Neural crest cell (in vitro differentiated cells): ENCODE measurements at regions not wholly inside any gene's neighbourhood (a gene's known extent, or its start where the extent isn't known, plus 50 kb on each side); places are given as distances from the start of the nearest gene placed in this dataset.

Source experiments
- DNase-seq: peaks from one replicate; pipeline ENCODE4 v3.0.0; 2021; ENCODE audit warnings: low read depth, mixed read lengths, low spot score
- H3K27ac Mint-ChIP-seq: one replicate; pipeline ENCODE4 v1.8.0; 2021; ENCODE audit warnings: mild to moderate bottlenecking, mixed read lengths; ENCODE audit not compliant: unreplicated experiment
- H3K27me3 Mint-ChIP-seq: 2 replicates; pipeline ENCODE4 v1.8.0; 2021; ENCODE audit warnings: low read depth, mild to moderate bottlenecking, mixed read lengths
- H3K36me3 Mint-ChIP-seq: 2 replicates; pipeline ENCODE4 v1.8.0; 2021; ENCODE audit warnings: low read depth, mild to moderate bottlenecking, mixed read lengths
- H3K4me1 Mint-ChIP-seq: 2 replicates; pipeline ENCODE4 v1.8.0; 2021; ENCODE audit warnings: mixed read lengths
- H3K4me3 Mint-ChIP-seq: one replicate; pipeline ENCODE4 v1.8.0; 2021; ENCODE audit warnings: mild to moderate bottlenecking, mixed read lengths
- H3K9me3 Mint-ChIP-seq: 2 replicates; pipeline ENCODE4 v1.8.0; 2021; ENCODE audit warnings: mixed read lengths
- TF ChIP-seq, protein P1 (sequence below): fragments of 200-600 bp; sonication (generic); conservative IDR thresholded peaks from 2 replicates; pipeline ENCODE4 v1.5.0; 2021; ENCODE audit warnings: antibody characterized with exemption, mild to moderate bottlenecking

DNA sequence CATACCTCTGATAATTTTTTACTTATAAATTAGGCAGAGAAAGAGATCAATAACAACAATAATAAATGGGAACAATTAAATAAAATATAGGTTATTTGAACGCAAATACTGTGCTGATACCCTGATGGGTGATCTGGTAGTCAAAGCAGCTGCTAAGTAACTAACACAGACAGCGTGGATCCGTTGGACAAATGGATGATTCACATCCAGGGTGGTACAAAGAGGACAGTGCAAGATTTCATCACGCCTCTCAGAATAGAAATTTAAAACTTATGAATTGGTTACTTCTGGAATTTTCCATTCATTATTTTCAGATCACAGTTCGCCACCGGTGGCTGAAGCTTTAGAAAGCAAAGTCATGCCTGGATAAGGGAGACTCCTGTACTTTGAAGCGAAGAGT lies 1066.0 kb upstream of the ADGRL3 start:
- H3K4me3 Mint-ChIP-seq, result no peak overlapping the region
- TF ChIP-seq, protein P1, sequence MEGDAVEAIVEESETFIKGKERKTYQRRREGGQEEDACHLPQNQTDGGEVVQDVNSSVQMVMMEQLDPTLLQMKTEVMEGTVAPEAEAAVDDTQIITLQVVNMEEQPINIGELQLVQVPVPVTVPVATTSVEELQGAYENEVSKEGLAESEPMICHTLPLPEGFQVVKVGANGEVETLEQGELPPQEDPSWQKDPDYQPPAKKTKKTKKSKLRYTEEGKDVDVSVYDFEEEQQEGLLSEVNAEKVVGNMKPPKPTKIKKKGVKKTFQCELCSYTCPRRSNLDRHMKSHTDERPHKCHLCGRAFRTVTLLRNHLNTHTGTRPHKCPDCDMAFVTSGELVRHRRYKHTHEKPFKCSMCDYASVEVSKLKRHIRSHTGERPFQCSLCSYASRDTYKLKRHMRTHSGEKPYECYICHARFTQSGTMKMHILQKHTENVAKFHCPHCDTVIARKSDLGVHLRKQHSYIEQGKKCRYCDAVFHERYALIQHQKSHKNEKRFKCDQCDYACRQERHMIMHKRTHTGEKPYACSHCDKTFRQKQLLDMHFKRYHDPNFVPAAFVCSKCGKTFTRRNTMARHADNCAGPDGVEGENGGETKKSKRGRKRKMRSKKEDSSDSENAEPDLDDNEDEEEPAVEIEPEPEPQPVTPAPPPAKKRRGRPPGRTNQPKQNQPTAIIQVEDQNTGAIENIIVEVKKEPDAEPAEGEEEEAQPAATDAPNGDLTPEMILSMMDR, result no peak
- no peaks in the 10 kb centered on the region for H3K27me3 Mint-ChIP-seq
- no peak for DNase-seq
- H3K4me1 Mint-ChIP-seq, result peaks cover 4% of the 10 kb centered on the region
- H3K9me3 Mint-ChIP-seq, result peaks cover 2% of the 10 kb centered on the region
- no peak overlapping the region for H3K27ac Mint-ChIP-seq
- no peaks in the 10 kb centered on the region for H3K36me3 Mint-ChIP-seq

DNA sequence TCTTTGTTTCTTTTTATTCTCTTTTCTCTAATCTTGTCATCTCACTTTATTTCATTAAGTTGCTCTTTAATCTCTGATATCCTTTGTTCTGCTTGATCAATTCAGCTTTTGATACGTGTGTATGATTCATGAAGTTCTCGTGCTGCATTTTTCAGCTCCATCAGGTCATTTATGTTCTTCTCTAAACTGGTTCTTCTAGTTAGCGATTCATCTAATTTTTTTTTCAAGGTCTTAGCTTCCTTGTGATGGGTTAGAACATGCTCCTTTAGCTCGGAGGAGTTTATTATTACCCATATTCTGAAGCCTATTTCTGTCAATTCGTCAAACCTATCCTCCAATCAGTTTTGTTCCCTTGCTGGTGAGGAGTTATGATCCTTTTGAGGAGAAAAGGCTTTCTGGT lies 1045.0 kb upstream of the ADGRL3 start:
- TF ChIP-seq, protein P1, result no peak
- no peak overlapping the region for H3K27ac Mint-ChIP-seq
- no peak overlapping the region for H3K4me3 Mint-ChIP-seq
- no peaks in the 10 kb centered on the region for H3K4me1 Mint-ChIP-seq
- no peak for DNase-seq
- H3K27me3 Mint-ChIP-seq, result no peaks in the 10 kb centered on the region
- peaks cover 19% of the 10 kb centered on the region for H3K9me3 Mint-ChIP-seq
- H3K36me3 Mint-ChIP-seq, result peaks cover 4% of the 10 kb centered on the region

DNA sequence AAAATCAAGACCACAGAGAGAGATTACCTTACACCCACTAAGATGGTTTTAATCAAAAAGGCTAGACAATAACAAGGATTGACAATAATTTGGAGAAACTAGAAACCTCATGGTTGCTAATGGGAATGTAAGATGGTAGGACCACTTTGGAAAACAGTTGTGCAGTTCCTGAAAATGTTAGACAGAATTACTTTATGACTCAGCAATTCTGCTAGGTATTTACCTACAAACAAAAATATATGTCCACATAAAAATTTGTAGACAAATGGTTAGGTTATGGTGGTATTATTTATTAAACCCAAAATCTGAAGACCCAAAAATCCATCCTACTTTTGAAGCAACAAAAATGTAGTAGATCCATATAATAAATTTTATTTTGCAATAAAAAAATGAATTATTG lies 1027.0 kb upstream of the ADGRL3 start:
- Mint-ChIP-seq H3K9me3 (peaks cover 5% of the 10 kb centered on the region), H3K27ac (no peak overlapping the region), H3K27me3 (no peaks in the 10 kb centered on the region), H3K36me3 (no peaks in the 10 kb centered on the region), H3K4me3 (no peak overlapping the region), H3K4me1 (no peaks in the 10 kb centered on the region)
- TF ChIP-seq, protein P1, result no peak
- DNase-seq, result no peak

DNA sequence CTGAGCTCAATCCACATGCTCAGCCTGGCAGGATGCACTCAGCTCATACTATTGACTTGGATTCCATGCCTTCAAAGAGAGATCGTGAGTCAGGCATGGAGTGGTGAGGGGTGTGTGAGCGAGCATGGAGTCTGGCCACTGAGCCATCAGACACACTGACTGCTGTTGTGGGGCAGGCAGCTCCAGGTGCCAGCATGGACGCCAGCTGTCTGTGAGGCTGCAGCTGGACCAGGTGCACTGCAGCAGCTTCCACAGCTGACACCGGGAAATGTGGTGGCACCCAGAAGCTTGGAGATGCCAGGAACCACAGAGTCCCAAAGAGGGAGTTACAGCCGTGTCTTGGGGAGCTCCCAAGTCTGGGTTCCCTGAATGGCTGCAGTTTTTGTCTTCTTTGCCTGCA lies 1026.4 kb upstream of the ADGRL3 start:
- no peaks in the 10 kb centered on the region for H3K36me3 Mint-ChIP-seq
- no peak overlapping the region for H3K27ac Mint-ChIP-seq
- peaks cover 5% of the 10 kb centered on the region for H3K9me3 Mint-ChIP-seq
- no peaks in the 10 kb centered on the region for H3K27me3 Mint-ChIP-seq
- TF ChIP-seq, protein P1, result no peak
- H3K4me3 Mint-ChIP-seq, result no peak overlapping the region
- no peaks in the 10 kb centered on the region for H3K4me1 Mint-ChIP-seq
- no peak for DNase-seq

DNA sequence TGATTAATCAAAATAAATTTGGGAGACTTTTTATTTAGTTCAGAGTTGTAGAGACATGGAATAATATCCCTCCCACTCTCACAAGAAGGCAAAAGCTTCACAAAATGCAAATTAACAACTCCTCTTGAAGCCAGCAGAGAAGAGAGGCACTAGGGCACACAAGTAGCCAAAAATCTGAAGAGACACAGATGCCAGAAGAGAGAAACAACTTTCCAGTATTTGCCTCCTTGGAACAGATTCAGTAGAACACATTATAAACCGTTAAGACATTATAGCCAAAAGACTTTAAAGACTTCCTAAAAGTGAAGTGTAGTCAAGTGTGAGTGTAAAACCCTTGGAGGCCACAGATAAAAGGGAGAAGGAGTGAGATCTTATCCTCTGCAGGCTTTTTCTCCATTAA lies 1024.9 kb upstream of the ADGRL3 start:
- no peak for DNase-seq
- Mint-ChIP-seq H3K36me3 (no peaks in the 10 kb centered on the region), H3K27ac (no peak overlapping the region), H3K9me3 (peaks cover 3% of the 10 kb centered on the region), H3K27me3 (no peaks in the 10 kb centered on the region), H3K4me3 (no peak overlapping the region), H3K4me1 (no peaks in the 10 kb centered on the region)
- TF ChIP-seq, protein P1, result no peak

DNA sequence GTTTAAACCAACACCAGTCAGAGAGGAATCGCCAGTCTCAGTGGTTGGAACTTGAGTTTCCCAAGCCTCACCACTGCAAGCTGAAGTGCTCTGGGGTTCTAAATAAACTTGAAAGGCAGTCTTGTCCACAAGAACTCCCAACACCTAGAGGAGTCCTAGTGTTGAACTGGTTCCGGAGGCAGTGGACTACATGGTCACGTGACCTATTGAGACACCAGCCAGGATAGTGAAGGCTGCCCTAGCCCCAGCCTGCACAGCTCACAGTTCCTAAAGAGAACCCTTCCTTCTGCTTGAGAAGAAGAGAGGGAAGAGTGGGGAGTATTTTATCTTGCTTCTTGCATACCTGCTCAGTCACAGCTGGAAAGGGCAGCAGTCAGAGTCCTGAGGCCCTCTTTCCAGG lies 1012.7 kb upstream of the ADGRL3 start:
- H3K4me1 Mint-ChIP-seq, result no peaks in the 10 kb centered on the region
- H3K27ac Mint-ChIP-seq, result no peak overlapping the region
- no peak overlapping the region for H3K4me3 Mint-ChIP-seq
- DNase-seq, result no peak
- H3K36me3 Mint-ChIP-seq, result peaks cover 12% of the 10 kb centered on the region
- TF ChIP-seq, protein P1, result no peak
- no peaks in the 10 kb centered on the region for H3K27me3 Mint-ChIP-seq
- peaks cover 14% of the 10 kb centered on the region for H3K9me3 Mint-ChIP-seq
